ENCODE measurements at regions not wholly inside any gene's neighbourhood (a gene's known extent, or its start where the extent isn't known, plus 50 kb on each side); places are given as distances from the start of the nearest gene placed in this dataset.
A peak's percentile ranks its signal among the peaks of the same experiment; 100 is the strongest.

GRCh38 chr1:47650611-47651010 is 212.8 kb downstream of the FOXD2 start:
- no peak for TF ChIP-seq CTCF (IDR thresholded peaks at IDR 0.05; ENCODE audit: low read depth, low read length)
- no peak for DNase-seq (ENCODE audit: extremely low read depth, low read depth)

- DNase-seq (ENCODE audit: extremely low read depth, low read depth), result no peak
- TF ChIP-seq CTCF (IDR thresholded peaks at IDR 0.05; ENCODE audit: low read depth, low read length), result no peak
These were observed 213.7 kb downstream of the FOXD2 start for GRCh38 chr1:47651311-47652089.

GRCh38 chr1:47655521-47656300 is 217.9 kb downstream of the FOXD2 start:
- TF ChIP-seq CTCF (IDR thresholded peaks at IDR 0.05; ENCODE audit: low read depth, low read length), result no peak
- no peak for DNase-seq (ENCODE audit: extremely low read depth, low read depth)

GRCh38 chr1:47656719-47657685 is 219.2 kb downstream of the FOXD2 start:
- no peak for TF ChIP-seq CTCF (IDR thresholded peaks at IDR 0.05; ENCODE audit: low read depth, low read length)
- peak; percentile 15 for DNase-seq (ENCODE audit: extremely low read depth, low read depth)

GRCh38 chr1:47658161-47658920 is 220.5 kb downstream of the FOXD2 start:
- no peak for DNase-seq (ENCODE audit: extremely low read depth, low read depth)
- no peak for TF ChIP-seq CTCF (IDR thresholded peaks at IDR 0.05; ENCODE audit: low read depth, low read length)

- DNase-seq (ENCODE audit: extremely low read depth, low read depth), result no peak
- no peak for TF ChIP-seq CTCF (IDR thresholded peaks at IDR 0.05; ENCODE audit: low read depth, low read length)
These were observed 221.3 kb downstream of the FOXD2 start for GRCh38 chr1:47659146-47659545.

All from AG09319 (cell line).